ENCODE measurements at regions not wholly inside any gene's neighbourhood (a gene's known extent, or its start where the extent isn't known, plus 50 kb on each side); places are given as distances from the start of the nearest gene placed in this dataset.

DNA sequence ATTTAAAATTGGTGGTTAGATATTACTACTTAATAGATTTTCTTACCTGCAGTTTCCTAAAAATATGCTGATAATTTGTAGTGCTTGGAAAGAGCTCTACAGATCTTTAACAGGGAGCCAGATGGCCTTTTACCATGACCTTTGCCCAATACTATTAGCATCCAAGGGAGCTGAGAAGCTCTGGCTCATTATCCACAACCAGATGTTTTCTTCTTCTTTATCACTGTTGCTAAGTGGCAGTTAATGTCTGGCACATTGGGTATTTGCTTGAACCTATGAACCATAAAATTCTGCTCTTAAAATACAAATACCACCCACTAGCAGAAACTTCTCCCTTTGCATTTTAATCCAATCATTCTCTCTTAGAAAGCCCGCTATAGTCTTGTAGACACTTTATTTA, 1480.3 kb downstream of the C4orf33 start:
- ChIA-PET POLR2A (no interaction called here), CTCF (no interaction called here)
- peaks cover 5% of the 10 kb centered on the region for H3K9me3 Mint-ChIP-seq (ENCODE audit: insufficient read depth)
- TF ChIP-seq, protein P1, sequence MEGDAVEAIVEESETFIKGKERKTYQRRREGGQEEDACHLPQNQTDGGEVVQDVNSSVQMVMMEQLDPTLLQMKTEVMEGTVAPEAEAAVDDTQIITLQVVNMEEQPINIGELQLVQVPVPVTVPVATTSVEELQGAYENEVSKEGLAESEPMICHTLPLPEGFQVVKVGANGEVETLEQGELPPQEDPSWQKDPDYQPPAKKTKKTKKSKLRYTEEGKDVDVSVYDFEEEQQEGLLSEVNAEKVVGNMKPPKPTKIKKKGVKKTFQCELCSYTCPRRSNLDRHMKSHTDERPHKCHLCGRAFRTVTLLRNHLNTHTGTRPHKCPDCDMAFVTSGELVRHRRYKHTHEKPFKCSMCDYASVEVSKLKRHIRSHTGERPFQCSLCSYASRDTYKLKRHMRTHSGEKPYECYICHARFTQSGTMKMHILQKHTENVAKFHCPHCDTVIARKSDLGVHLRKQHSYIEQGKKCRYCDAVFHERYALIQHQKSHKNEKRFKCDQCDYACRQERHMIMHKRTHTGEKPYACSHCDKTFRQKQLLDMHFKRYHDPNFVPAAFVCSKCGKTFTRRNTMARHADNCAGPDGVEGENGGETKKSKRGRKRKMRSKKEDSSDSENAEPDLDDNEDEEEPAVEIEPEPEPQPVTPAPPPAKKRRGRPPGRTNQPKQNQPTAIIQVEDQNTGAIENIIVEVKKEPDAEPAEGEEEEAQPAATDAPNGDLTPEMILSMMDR (IDR thresholded peaks at IDR 0.05): no peak
- TF ChIP-seq EZH2 (IDR thresholded peaks at IDR 0.05; ENCODE audit: borderline replicate concordance, insufficient read depth, low read depth, low read length, poor library complexity, severe bottlenecking): no peak
- WGBS (ENCODE audit: insufficient coverage): no CpG with 5 or more reads among the region's 1 CpG
- no peak overlapping the region for H3K4me3 Mint-ChIP-seq
- Histone ChIP-seq H3K4me2 (replicated peaks; ENCODE audit: low read depth, low read length, poor library complexity, severe bottlenecking) (no peak overlapping the region), H2AFZ (ENCODE audit: insufficient read depth, low read depth, low read length, poor library complexity, severe bottlenecking) (no peak overlapping the region), H4K20me1 (ENCODE audit: control insufficient read depth, insufficient read depth, low read length, poor library complexity, severe bottlenecking) (no peaks in the 10 kb centered on the region), H3K4me3 (ENCODE audit: control extremely low read depth in 1 of 5, extremely low read depth in 1 of 5, insufficient read depth in 1 of 5, low read depth in 2 of 5, low read length in 4 of 5) (no peak overlapping the region), H3K36me3 (replicated peaks in 1 of 2; ENCODE audit: control extremely low read depth in 1 of 2, control insufficient read depth in 1 of 2, extremely low read depth in 1 of 2, insufficient read depth in 2 of 2, low read length in 1 of 2) (no peaks in the 10 kb centered on the region), H3K4me1 (ENCODE audit: control insufficient read depth in 2 of 2, insufficient read depth in 2 of 2, low read length in 2 of 2) (no peaks in the 10 kb centered on the region), H3K79me2 (ENCODE audit: control insufficient read depth, insufficient read depth, low read length) (no peaks in the 10 kb centered on the region), H3K27ac (ENCODE audit: low read length in 2 of 2) (no peak overlapping the region), H3K9me3 (ENCODE audit: control extremely low read depth in 1 of 3, control insufficient read depth in 2 of 3, insufficient read depth in 1 of 3, low read length in 2 of 3) (no peaks in the 10 kb centered on the region), H3K9ac (ENCODE audit: low read length) (no peak overlapping the region), H3K27me3 (replicated peaks in 1 of 4; ENCODE audit: control extremely low read depth in 1 of 4, control insufficient read depth in 3 of 4, insufficient read depth in 4 of 4, low read length in 3 of 4) (no peaks in the 10 kb centered on the region)
- no peak overlapping the region for H3K27ac Mint-ChIP-seq
- H3K4me1 Mint-ChIP-seq: no peaks in the 10 kb centered on the region
- no peak for ATAC-seq (ENCODE audit: low read depth)
- H3K27me3 Mint-ChIP-seq: no peaks in the 10 kb centered on the region
- intact Hi-C loops (cut with micrococcal nuclease): no loop called here
- no peak for DNase-seq

DNA sequence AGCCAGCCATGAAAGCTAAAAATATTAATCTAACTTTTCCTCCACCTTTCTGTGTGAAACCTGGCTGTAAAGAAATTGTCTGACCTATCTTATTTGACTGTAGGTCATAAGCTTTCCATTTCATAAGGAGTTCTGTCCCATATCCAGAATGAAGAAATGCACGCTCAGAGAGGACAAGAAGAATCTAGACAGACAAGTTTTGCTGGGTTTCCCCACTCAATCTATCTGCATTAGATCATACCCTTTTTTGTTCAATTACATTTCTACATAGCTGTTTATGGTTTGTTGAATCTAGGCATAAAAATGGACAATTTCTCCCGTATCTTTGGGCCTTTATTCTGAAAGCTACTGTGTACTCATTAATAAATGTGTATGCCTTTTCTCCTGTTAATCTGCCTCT, 1495.1 kb downstream of the C4orf33 start:
- no CpG with 5 or more reads among the region's 2 CpGs for WGBS (ENCODE audit: insufficient coverage)
- no peaks in the 10 kb centered on the region for H3K27me3 Mint-ChIP-seq
- H3K36me3 ChIP-seq (replicated peaks in 1 of 2; ENCODE audit: control extremely low read depth in 1 of 2, control insufficient read depth in 1 of 2, extremely low read depth in 1 of 2, insufficient read depth in 2 of 2, low read length in 1 of 2): no peaks in the 10 kb centered on the region
- intact Hi-C loops (cut with micrococcal nuclease): no loop called here
- H3K79me2 ChIP-seq (ENCODE audit: control insufficient read depth, insufficient read depth, low read length): no peaks in the 10 kb centered on the region
- H3K4me1 ChIP-seq (ENCODE audit: control insufficient read depth in 2 of 2, insufficient read depth in 2 of 2, low read length in 2 of 2): no peaks in the 10 kb centered on the region
- ChIA-PET POLR2A (no interaction called here), CTCF (no interaction called here)
- H3K9me3 Mint-ChIP-seq (ENCODE audit: insufficient read depth): no peaks in the 10 kb centered on the region
- H3K27ac ChIP-seq (ENCODE audit: low read length in 2 of 2): no peak overlapping the region
- TF ChIP-seq EZH2 (IDR thresholded peaks at IDR 0.05; ENCODE audit: borderline replicate concordance, insufficient read depth, low read depth, low read length, poor library complexity, severe bottlenecking): no peak
- TF ChIP-seq, protein P1 (IDR thresholded peaks at IDR 0.05): no peak
- no peaks in the 10 kb centered on the region for H4K20me1 ChIP-seq (ENCODE audit: control insufficient read depth, insufficient read depth, low read length, poor library complexity, severe bottlenecking)
- H3K9ac ChIP-seq (ENCODE audit: low read length): no peak overlapping the region
- no peaks in the 10 kb centered on the region for H3K9me3 ChIP-seq (ENCODE audit: control extremely low read depth in 1 of 3, control insufficient read depth in 2 of 3, insufficient read depth in 1 of 3, low read length in 2 of 3)
- no peak overlapping the region for H3K27ac Mint-ChIP-seq
- no peaks in the 10 kb centered on the region for H3K27me3 ChIP-seq (replicated peaks in 1 of 4; ENCODE audit: control extremely low read depth in 1 of 4, control insufficient read depth in 3 of 4, insufficient read depth in 4 of 4, low read length in 3 of 4)
- no peak overlapping the region for H3K4me3 Mint-ChIP-seq
- H3K4me2 ChIP-seq (replicated peaks; ENCODE audit: low read depth, low read length, poor library complexity, severe bottlenecking): no peak overlapping the region
- DNase-seq (no peak), ATAC-seq (ENCODE audit: low read depth) (no peak)
- H2AFZ ChIP-seq (ENCODE audit: insufficient read depth, low read depth, low read length, poor library complexity, severe bottlenecking): no peak overlapping the region
- H3K4me1 Mint-ChIP-seq: no peaks in the 10 kb centered on the region
- no peak overlapping the region for H3K4me3 ChIP-seq (ENCODE audit: control extremely low read depth in 1 of 5, extremely low read depth in 1 of 5, insufficient read depth in 1 of 5, low read depth in 2 of 5, low read length in 4 of 5)

Data from B cell (primary cell).